HG03432 (cell line): ENCODE measurements at regions not wholly inside any gene's neighbourhood (a gene's known extent, or its start where the extent isn't known, plus 50 kb on each side); places are given as distances from the start of the nearest gene placed in this dataset.
"Not testable (repeated sequence)": the region's sequence is repeated elsewhere in the genome, so short reads cannot be mapped to it uniquely, and the experiment has no call there.

ENCODE experiments used
- ATAC-seq: cut with Tn5 transposase; IDR thresholded peaks from one replicate; pipeline ENCODE4 v1.9.1; 2021; ENCODE audit warnings: mild to moderate bottlenecking, moderate library complexity; ENCODE audit not compliant: unreplicated experiment

GRCh38 chr2:2472044-2472443 is 141.0 kb upstream of the MYT1L start:
- no peak for ATAC-seq

DNA sequence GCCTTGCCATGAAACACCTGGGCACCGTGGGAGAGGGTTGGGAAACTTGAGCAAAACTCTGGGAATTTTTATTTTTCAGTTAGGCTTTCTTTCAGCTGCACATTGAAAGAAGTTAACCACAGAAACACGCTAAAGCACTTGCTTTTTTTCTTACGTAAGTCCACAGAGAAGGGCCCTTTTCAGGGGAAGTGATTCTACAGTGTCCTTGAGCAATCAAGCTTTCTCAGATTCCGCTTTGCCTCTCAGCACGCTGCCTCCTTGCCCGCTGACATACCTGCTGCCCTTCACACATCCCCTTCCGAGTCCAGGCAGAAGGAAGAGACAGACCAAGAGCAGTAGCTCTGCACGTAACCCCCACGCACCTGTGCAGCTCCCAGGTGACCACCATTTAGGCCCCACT is 135.5 kb upstream of the MYT1L start:
- ATAC-seq: no peak

- no peak for ATAC-seq
These were observed 133.6 kb upstream of the MYT1L start for GRCh38 chr2:2464643-2465042.

- ATAC-seq: no peak
These were observed 133.0 kb upstream of the MYT1L start for GRCh38 chr2:2464094-2464493.

DNA sequence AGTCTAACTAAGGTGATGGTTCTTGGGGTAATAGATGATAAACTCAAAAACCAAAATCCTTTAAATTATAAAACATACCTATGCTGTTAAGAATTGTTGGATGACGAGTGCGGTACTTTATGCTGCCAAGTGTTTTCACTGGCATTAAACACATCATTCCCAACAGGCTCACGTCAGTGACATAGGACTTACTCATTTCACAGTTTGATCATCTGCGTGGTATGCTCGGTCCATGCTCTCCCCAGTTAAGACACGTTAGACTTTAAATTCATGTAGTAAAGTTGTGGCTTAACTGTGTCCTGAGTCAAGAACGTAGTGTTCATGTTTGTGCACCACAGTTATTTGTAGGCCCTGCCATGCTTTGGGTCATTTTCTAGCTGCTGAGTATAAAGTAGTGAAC is 125.6 kb upstream of the MYT1L start:
- no peak for ATAC-seq

DNA sequence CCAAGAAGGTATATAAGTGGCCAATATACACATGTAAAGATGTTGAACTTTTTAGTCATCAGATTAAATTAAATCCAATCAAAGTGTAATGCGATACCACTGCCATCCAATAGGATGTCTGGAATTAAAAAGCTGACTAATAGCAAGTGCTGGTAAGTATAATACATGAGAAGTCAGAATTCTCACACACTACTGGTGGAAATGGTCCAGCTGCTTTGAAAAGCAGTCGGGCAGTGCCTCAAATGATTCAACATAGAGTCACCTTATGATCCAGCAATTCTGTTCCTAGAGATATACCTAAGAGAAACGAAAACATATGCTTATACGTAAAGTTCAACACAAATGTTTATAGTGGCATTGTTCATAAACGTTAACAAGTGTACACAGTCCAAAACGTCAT is 124.1 kb upstream of the MYT1L start:
- ATAC-seq: no peak

- no peak for ATAC-seq
These were observed 121.9 kb upstream of the MYT1L start for GRCh38 chr2:2452961-2453360.

DNA sequence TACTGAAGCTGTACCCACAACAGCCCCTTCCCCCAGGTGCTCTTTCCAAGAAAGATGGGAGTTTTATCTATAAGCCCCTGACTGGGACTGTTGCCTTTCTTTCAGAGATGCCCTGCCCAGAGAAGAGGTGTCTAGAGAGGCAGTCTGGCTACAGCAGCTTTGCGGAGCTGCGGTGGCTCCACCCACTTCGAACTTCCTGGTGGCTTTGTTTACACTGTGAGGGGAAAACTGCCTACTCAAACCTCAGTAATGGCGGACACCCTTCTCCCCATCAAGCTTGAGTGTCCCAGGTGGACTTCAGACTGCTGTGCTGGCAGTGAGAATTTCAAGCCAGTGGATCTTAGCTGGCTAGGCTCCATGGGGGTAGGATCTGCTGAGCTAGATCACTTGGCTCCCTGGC is 120.2 kb upstream of the MYT1L start:
- ATAC-seq: not testable (repeated sequence)

GRCh38 chr2:2448178-2448577 is 117.1 kb upstream of the MYT1L start:
- ATAC-seq: no peak

- ATAC-seq: no peak
These were observed 91.5 kb upstream of the MYT1L start for GRCh38 chr2:2422621-2423020.

- ATAC-seq: no peak
These were observed 82.5 kb upstream of the MYT1L start for GRCh38 chr2:2413525-2413924.

DNA sequence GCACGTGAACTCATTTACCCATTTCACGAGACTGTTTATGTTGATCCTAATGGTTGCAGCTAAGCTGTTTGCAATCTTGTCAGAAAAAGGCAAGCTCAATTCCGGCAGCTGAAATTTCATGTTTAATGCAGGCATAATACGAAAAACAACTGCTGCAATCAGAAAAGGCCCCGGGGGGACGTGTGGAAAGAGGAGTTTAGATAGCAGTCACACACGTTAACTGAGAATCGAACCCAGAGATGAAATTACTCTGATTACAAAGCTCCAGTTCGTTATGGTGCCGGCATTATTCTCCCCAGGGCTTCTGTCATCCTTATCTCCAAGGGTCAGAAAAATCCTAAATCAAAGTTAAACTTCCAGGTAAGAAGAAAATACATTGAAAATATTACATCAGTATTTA is 79.9 kb upstream of the MYT1L start:
- no peak for ATAC-seq

DNA sequence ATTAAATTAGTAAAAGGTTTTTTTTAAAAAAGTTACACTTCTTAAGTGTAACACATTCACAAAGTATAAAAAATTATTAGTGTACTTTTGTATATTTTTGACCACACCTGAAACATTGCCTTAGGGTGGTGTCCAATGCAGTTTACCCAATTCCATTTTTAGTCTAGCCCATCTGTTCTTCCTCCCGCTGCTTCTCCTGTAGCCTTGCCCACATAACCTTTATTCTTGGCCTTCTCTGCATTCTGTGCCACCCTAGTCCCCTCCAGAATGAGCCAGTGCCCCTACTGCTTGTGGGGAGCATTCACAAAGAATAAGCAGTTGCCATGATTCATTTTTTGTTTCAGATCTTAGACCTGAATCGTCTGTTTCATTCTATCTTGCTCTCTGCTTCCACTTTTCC is 78.4 kb upstream of the MYT1L start:
- ATAC-seq: no peak

DNA sequence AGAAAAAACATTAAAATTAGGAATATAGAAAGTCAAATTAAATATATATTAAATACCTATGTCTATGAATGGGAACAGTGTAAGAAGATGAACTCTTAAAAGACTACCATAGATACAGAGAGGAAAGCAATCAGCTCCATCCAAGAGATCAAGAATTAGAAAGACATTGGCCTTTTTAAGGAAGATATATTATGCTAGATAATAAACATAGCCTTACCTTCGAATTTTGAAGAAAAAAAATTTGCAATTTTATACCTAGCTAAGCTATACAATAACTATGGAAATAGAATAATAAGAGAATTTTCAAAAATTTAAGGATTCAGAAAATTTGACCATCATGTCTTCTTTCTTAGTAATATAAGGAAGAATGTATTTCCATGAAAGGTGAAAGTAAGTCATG is 74.7 kb upstream of the MYT1L start:
- no peak for ATAC-seq

DNA sequence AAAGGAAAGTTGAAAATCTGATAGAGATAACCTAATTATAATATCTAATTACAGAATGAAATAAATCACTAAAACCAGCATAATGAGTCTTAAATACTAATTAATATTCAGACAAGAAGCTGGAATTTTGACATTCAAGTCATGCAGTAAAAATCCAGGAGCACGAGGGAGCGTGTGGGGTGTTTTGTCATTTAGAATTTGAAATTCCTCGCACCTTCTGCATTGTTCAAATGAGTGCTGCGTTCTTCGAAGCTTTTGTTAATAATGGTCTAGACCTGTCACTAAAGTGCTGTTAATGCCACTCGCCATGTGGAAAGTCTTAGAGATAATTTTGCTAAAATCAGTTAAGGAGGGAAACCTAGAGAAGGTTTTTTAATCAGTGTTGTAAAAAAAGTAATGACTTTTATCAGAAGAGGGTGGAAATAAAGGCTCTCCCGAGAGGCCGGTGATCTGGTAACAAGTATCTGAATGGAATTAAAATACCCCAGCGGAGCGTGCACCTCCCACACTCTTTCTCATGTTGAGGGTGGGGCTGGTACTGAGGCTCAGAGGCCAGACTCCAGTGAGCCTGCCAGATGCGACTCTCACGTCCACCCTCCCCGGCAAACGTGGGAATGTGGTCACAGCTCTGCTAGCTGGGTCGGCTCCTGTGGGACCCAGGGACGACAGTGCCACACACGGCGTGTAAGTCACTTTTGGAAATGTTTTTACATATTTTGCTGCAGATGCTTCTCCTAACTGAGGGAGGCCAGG is 69.4 kb upstream of the MYT1L start:
- no peak for ATAC-seq

DNA sequence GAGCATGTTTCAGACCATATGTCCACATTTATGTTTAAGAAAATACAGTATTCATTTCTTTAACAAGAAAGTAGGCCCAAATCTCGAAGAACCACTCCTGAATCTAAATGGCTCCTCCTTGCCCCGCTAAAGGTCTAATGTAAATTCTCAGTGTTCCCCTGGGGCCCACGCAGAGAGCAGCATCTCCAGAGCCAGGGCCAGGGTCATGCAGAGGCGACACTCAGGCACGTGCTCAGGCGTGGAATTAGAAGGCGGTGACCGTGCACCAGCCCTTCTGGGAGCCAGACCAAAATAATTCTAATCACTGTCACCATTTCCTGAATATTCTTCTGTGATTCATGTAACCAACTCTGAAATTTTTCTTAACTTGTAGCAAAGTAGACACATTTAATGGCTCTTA is 68.3 kb upstream of the MYT1L start:
- no peak for ATAC-seq

GRCh38 chr2:2392332-2392731 is 61.3 kb upstream of the MYT1L start:
- ATAC-seq: no peak

- no peak for ATAC-seq
These were observed 58.1 kb upstream of the MYT1L start for GRCh38 chr2:2389215-2389614.
